GM23338 (cell line): ENCODE measurements at regions not wholly inside any gene's neighbourhood (a gene's known extent, or its start where the extent isn't known, plus 50 kb on each side); places are given as distances from the start of the nearest gene placed in this dataset.

Experiments
- ATAC-seq: fragments of 200-7000 bp; cut with Tn5 transposase; 3 replicates; pipeline ENCODE4 v1.9.1; 2020
- DNase-seq: peaks from one replicate; pipeline ENCODE4 v3.0.0-alpha.2; 2015; ENCODE audit warnings: low spot score
- H2AFZ ChIP-seq: fragments of 200-600 bp; sonication (generic); 2 replicates; pipeline ENCODE4 v1.8.0; 2016; ENCODE audit warnings: antibody characterized with exemption, mild to moderate bottlenecking, moderate library complexity
- H3F3A ChIP-seq: fragments of 200-600 bp; sonication (generic); replicated peaks from 2 replicates; pipeline ENCODE4 v1.8.0; 2017; ENCODE audit warnings: antibody characterized with exemption, mixed run types, low read depth
- H3K27ac ChIP-seq: fragments of 200-600 bp; sonication (generic); 2 replicates; pipeline ENCODE4 v1.6.1; 2016; ENCODE audit warnings: low read depth
- H3K27me3 ChIP-seq: fragments of 200-600 bp; sonication (generic); 2 replicates; pipeline ENCODE4 v1.8.0; 2016; ENCODE audit warnings: mild to moderate bottlenecking, mixed run types, moderate library complexity; ENCODE audit not compliant: insufficient read depth
- H3K36me3 ChIP-seq: fragments of 200-600 bp; sonication (generic); 2 replicates; pipeline ENCODE4 v1.8.0; 2016; ENCODE audit warnings: mild to moderate bottlenecking; ENCODE audit not compliant: insufficient read depth
- H3K4me1 ChIP-seq: fragments of 200-600 bp; sonication (generic); 2 replicates; pipeline ENCODE4 v1.8.0; 2016; ENCODE audit warnings: mild to moderate bottlenecking, moderate library complexity; ENCODE audit not compliant: insufficient read depth
- H3K4me2 ChIP-seq: fragments of 200-600 bp; sonication (generic); 2 replicates; pipeline ENCODE4 v1.7.1; 2017; ENCODE audit warnings: mixed run types
- H3K4me3 ChIP-seq: fragments of 200-600 bp; sonication (generic); 2 replicates; pipeline ENCODE4 v1.6.1; 2016; ENCODE audit warnings: mixed run types
- H3K79me2 ChIP-seq: fragments of 200-600 bp; sonication (generic); replicated peaks from 2 replicates; pipeline ENCODE4 v1.8.0; 2017; ENCODE audit warnings: mild to moderate bottlenecking; ENCODE audit not compliant: insufficient read depth
- H3K9me2 ChIP-seq: fragments of 200-600 bp; sonication (generic); 2 replicates; pipeline ENCODE4 v1.8.0; 2017; ENCODE audit not compliant: insufficient read depth
- H4K20me1 ChIP-seq: fragments of 200-600 bp; sonication (generic); replicated peaks from 2 replicates; pipeline ENCODE4 v1.8.0; 2017; ENCODE audit warnings: mild to moderate bottlenecking; ENCODE audit not compliant: insufficient read depth
- H3K27ac Mint-ChIP-seq: 2 replicates; pipeline ENCODE4 v1.8.0; 2020; ENCODE audit warnings: inconsistent platforms, mild to moderate bottlenecking, moderate library complexity, mixed read lengths
- H3K27me3 Mint-ChIP-seq: 3 replicates; pipeline ENCODE4 v1.8.0; 2022; ENCODE audit warnings: low read depth, mild to moderate bottlenecking, moderate library complexity, mixed read lengths, inconsistent platforms; ENCODE audit not compliant: insufficient read depth, poor library complexity
- H3K36me3 Mint-ChIP-seq: 3 replicates; pipeline ENCODE4 v1.8.0; 2021; ENCODE audit warnings: low read depth, mild to moderate bottlenecking, inconsistent platforms, moderate library complexity, mixed read lengths
- H3K4me1 Mint-ChIP-seq: 3 replicates; pipeline ENCODE4 v1.8.0; 2020; ENCODE audit warnings: mild to moderate bottlenecking, inconsistent platforms, mixed read lengths
- H3K4me3 Mint-ChIP-seq: 3 replicates; pipeline ENCODE4 v1.8.0; 2021; ENCODE audit warnings: moderate library complexity, mild to moderate bottlenecking, inconsistent platforms, mixed read lengths
- H3K9me3 Mint-ChIP-seq: 3 replicates; pipeline ENCODE4 v1.8.0; 2020; ENCODE audit warnings: moderate library complexity, mild to moderate bottlenecking, inconsistent platforms, mixed read lengths
- CREB1 ChIP-seq: fragments of 250-450 bp; sonication (Bioruptor Pico); IDR thresholded peaks from 2 replicates; pipeline ENCODE4 v1.5.0; 2020; ENCODE audit warnings: low read depth, mild to moderate bottlenecking, moderate library complexity
- EZH2 ChIP-seq: fragments of 200-600 bp; sonication (generic); IDR thresholded peaks from one replicate; pipeline ENCODE4 v1.8.0; 2017; ENCODE audit warnings: antibody characterized with exemption, mild to moderate bottlenecking, low read depth; ENCODE audit not compliant: unreplicated experiment
- EZH2phosphoT487 ChIP-seq: fragments of 200-600 bp; sonication (generic); IDR thresholded peaks from one replicate; pipeline ENCODE4 v1.8.1; 2018; ENCODE audit warnings: antibody characterized with exemption; ENCODE audit not compliant: unreplicated experiment
- JUNB ChIP-seq: IDR thresholded peaks from one replicate; pipeline ENCODE4 v1.6.1; 2016; ENCODE audit warnings: antibody characterized with exemption; ENCODE audit not compliant: unreplicated experiment
- NANOG ChIP-seq: IDR thresholded peaks from 2 replicates; pipeline ENCODE4 v1.6.1; 2016; ENCODE audit warnings: antibody characterized with exemption, borderline replicate concordance
- POLR2AphosphoS5 ChIP-seq: IDR thresholded peaks from 2 replicates; pipeline ENCODE4 v1.6.1; 2016; ENCODE audit warnings: antibody characterized with exemption, low read depth
- STAT1 ChIP-seq: IDR thresholded peaks from one replicate; pipeline ENCODE4 v1.6.1; 2016; ENCODE audit warnings: antibody characterized with exemption; ENCODE audit not compliant: unreplicated experiment
- ZNF114 ChIP-seq: fragments of 250-450 bp; sonication (Bioruptor Pico); IDR thresholded peaks from 2 replicates; pipeline ENCODE4 v1.5.0; 2020; ENCODE audit warnings: mild to moderate bottlenecking, moderate library complexity
- ZNF331 ChIP-seq: fragments of 250-450 bp; sonication (Bioruptor Pico); IDR thresholded peaks from 2 replicates; pipeline ENCODE4 v1.5.0; 2020; ENCODE audit warnings: low read depth, mild to moderate bottlenecking, moderate library complexity
- TF ChIP-seq, protein P1 (sequence below), 2 experiments: fragments of 200-600 bp in 1 of 2; sonication (generic) in 1 of 2; conservative IDR thresholded peaks; 2 replicates each; pipeline versions ENCODE4 v1.5.1 to v1.6.1; 2016 to 2017; ENCODE audit warnings: antibody characterized with exemption in 2 of 2, low read depth in 2 of 2, mild to moderate bottlenecking in 2 of 2, moderate library complexity in 1 of 2
- TF ChIP-seq, protein P2 (sequence below): IDR thresholded peaks from one replicate; pipeline ENCODE4 v1.6.1; 2018; ENCODE audit warnings: antibody characterized with exemption; ENCODE audit not compliant: unreplicated experiment
- TF ChIP-seq, protein P3 (sequence below): fragments of 250-450 bp; sonication (Bioruptor Pico); IDR thresholded peaks from 2 replicates; pipeline ENCODE4 v1.5.0; 2020; ENCODE audit warnings: mild to moderate bottlenecking, moderate library complexity
- TF ChIP-seq, protein P4 (sequence below): IDR thresholded peaks from 2 replicates; pipeline ENCODE4 v1.6.1; 2016; ENCODE audit warnings: antibody characterized with exemption

DNA sequence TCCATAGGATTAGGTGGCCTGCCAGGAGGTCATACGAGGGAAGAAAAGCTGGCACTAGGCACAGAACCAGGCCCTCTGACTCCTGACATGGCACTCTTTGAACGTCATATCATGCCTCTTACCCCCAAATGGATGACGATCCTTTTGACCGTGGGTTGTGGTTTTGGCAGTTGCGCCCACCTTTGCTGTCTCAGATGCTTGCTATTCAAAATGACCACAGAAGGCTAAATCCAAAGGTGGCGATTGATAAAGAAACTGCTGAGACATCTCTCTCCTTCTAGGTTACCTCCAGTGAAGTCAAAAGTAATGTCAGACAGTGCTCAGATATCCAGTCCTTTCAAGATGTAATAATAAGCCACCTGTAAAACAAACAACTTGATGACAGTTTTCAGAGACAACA is 385.0 kb downstream of the EFNA5 start:
- Mint-ChIP-seq H3K27ac (no peak overlapping the region), H3K9me3 (no peaks in the 10 kb centered on the region), H3K4me1 (peaks cover 4% of the 10 kb centered on the region; the same call in 2 of the 3 replicates), H3K4me3 (no peak overlapping the region), H3K36me3 (no peaks in the 10 kb centered on the region), H3K27me3 (peaks cover 2% of the 10 kb centered on the region)
- H3K4me1 ChIP-seq: 0 out of 2 replicates have a peak, but pooled peaks cover 5% of the 10 kb centered on the region
- TF ChIP-seq NANOG (no peak), STAT1 (no peak), POLR2AphosphoS5 (no peak), ZNF114 (no peak), EZH2phosphoT487 (no peak), CREB1 (CRISPR knock-in tag) (no peak), ZNF331 (CRISPR knock-in tag) (no peak), JUNB (no peak), EZH2 (no peak)
- TF ChIP-seq, protein P1, sequence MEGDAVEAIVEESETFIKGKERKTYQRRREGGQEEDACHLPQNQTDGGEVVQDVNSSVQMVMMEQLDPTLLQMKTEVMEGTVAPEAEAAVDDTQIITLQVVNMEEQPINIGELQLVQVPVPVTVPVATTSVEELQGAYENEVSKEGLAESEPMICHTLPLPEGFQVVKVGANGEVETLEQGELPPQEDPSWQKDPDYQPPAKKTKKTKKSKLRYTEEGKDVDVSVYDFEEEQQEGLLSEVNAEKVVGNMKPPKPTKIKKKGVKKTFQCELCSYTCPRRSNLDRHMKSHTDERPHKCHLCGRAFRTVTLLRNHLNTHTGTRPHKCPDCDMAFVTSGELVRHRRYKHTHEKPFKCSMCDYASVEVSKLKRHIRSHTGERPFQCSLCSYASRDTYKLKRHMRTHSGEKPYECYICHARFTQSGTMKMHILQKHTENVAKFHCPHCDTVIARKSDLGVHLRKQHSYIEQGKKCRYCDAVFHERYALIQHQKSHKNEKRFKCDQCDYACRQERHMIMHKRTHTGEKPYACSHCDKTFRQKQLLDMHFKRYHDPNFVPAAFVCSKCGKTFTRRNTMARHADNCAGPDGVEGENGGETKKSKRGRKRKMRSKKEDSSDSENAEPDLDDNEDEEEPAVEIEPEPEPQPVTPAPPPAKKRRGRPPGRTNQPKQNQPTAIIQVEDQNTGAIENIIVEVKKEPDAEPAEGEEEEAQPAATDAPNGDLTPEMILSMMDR (conservative IDR thresholded peaks at IDR 0.05; ENCODE audit: low read depth in 2 of 2): no peak
- TF ChIP-seq, protein P2, sequence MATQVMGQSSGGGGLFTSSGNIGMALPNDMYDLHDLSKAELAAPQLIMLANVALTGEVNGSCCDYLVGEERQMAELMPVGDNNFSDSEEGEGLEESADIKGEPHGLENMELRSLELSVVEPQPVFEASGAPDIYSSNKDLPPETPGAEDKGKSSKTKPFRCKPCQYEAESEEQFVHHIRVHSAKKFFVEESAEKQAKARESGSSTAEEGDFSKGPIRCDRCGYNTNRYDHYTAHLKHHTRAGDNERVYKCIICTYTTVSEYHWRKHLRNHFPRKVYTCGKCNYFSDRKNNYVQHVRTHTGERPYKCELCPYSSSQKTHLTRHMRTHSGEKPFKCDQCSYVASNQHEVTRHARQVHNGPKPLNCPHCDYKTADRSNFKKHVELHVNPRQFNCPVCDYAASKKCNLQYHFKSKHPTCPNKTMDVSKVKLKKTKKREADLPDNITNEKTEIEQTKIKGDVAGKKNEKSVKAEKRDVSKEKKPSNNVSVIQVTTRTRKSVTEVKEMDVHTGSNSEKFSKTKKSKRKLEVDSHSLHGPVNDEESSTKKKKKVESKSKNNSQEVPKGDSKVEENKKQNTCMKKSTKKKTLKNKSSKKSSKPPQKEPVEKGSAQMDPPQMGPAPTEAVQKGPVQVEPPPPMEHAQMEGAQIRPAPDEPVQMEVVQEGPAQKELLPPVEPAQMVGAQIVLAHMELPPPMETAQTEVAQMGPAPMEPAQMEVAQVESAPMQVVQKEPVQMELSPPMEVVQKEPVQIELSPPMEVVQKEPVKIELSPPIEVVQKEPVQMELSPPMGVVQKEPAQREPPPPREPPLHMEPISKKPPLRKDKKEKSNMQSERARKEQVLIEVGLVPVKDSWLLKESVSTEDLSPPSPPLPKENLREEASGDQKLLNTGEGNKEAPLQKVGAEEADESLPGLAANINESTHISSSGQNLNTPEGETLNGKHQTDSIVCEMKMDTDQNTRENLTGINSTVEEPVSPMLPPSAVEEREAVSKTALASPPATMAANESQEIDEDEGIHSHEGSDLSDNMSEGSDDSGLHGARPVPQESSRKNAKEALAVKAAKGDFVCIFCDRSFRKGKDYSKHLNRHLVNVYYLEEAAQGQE: no peak
- TF ChIP-seq, protein P3, sequence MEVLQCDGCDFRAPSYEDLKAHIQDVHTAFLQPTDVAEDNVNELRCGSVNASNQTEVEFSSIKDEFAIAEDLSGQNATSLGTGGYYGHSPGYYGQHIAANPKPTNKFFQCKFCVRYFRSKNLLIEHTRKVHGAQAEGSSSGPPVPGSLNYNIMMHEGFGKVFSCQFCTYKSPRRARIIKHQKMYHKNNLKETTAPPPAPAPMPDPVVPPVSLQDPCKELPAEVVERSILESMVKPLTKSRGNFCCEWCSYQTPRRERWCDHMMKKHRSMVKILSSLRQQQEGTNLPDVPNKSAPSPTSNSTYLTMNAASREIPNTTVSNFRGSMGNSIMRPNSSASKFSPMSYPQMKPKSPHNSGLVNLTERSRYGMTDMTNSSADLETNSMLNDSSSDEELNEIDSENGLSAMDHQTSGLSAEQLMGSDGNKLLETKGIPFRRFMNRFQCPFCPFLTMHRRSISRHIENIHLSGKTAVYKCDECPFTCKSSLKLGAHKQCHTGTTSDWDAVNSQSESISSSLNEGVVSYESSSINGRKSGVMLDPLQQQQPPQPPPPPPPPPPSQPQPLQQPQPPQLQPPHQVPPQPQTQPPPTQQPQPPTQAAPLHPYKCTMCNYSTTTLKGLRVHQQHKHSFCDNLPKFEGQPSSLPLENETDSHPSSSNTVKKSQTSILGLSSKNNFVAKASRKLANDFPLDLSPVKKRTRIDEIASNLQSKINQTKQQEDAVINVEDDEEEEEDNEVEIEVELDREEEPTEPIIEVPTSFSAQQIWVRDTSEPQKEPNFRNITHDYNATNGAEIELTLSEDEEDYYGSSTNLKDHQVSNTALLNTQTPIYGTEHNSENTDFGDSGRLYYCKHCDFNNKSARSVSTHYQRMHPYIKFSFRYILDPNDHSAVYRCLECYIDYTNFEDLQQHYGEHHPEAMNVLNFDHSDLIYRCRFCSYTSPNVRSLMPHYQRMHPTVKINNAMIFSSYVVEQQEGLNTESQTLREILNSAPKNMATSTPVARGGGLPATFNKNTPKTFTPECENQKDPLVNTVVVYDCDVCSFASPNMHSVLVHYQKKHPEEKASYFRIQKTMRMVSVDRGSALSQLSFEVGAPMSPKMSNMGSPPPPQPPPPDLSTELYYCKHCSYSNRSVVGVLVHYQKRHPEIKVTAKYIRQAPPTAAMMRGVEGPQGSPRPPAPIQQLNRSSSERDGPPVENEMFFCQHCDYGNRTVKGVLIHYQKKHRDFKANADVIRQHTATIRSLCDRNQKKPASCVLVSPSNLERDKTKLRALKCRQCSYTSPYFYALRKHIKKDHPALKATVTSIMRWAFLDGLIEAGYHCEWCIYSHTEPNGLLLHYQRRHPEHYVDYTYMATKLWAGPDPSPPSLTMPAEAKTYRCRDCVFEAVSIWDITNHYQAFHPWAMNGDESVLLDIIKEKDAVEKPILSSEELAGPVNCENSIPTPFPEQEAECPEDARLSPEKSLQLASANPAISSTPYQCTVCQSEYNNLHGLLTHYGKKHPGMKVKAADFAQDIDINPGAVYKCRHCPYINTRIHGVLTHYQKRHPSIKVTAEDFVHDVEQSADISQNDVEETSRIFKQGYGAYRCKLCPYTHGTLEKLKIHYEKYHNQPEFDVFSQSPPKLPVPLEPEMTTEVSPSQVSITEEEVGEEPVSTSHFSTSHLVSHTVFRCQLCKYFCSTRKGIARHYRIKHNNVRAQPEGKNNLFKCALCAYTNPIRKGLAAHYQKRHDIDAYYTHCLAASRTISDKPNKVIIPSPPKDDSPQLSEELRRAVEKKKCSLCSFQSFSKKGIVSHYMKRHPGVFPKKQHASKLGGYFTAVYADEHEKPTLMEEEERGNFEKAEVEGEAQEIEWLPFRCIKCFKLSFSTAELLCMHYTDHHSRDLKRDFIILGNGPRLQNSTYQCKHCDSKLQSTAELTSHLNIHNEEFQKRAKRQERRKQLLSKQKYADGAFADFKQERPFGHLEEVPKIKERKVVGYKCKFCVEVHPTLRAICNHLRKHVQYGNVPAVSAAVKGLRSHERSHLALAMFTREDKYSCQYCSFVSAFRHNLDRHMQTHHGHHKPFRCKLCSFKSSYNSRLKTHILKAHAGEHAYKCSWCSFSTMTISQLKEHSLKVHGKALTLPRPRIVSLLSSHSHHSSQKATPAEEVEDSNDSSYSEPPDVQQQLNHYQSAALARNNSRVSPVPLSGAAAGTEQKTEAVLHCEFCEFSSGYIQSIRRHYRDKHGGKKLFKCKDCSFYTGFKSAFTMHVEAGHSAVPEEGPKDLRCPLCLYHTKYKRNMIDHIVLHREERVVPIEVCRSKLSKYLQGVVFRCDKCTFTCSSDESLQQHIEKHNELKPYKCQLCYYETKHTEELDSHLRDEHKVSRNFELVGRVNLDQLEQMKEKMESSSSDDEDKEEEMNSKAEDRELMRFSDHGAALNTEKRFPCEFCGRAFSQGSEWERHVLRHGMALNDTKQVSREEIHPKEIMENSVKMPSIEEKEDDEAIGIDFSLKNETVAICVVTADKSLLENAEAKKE (CRISPR knock-in tag): no peak
- TF ChIP-seq, protein P4, sequence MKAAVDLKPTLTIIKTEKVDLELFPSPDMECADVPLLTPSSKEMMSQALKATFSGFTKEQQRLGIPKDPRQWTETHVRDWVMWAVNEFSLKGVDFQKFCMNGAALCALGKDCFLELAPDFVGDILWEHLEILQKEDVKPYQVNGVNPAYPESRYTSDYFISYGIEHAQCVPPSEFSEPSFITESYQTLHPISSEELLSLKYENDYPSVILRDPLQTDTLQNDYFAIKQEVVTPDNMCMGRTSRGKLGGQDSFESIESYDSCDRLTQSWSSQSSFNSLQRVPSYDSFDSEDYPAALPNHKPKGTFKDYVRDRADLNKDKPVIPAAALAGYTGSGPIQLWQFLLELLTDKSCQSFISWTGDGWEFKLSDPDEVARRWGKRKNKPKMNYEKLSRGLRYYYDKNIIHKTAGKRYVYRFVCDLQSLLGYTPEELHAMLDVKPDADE: no peak
- no peaks in the 10 kb centered on the region for H3K36me3 ChIP-seq
- H3K4me2 ChIP-seq: no peak overlapping the region
- no peak for DNase-seq
- no peak overlapping the region for H3K4me3 ChIP-seq
- no peak overlapping the region for H2AFZ ChIP-seq
- H3K79me2 ChIP-seq: no peaks in the 10 kb centered on the region
- ATAC-seq: no peak
- no peaks in the 10 kb centered on the region for H3F3A ChIP-seq
- H3K9me2 ChIP-seq: no peaks in the 10 kb centered on the region
- no peaks in the 10 kb centered on the region for H4K20me1 ChIP-seq
- no peak overlapping the region for H3K27ac ChIP-seq
- no peaks in the 10 kb centered on the region for H3K27me3 ChIP-seq
